SK-N-SH treated with all-trans-retinoic acid at 6 μM for 48 hours (cell line): ENCODE measurements at regions not wholly inside any gene's neighbourhood (a gene's known extent, or its start where the extent isn't known, plus 50 kb on each side); places are given as distances from the start of the nearest gene placed in this dataset.

Source experiments
- PATZ1 ChIP-seq: fragments of 250-450 bp; sonication (Bioruptor Pico); IDR thresholded peaks from 2 replicates; pipeline ENCODE4 v1.8.0; 2020; ENCODE audit warnings: mild to moderate bottlenecking, moderate library complexity, borderline replicate concordance
- TCF4 ChIP-seq: fragments of 250-450 bp; sonication (Bioruptor Pico); IDR thresholded peaks from 2 replicates; pipeline ENCODE4 v1.8.0; 2021; ENCODE audit warnings: mild to moderate bottlenecking, moderate library complexity, borderline replicate concordance
- ZC3H10 ChIP-seq: fragments of 250-450 bp; sonication (Bioruptor Pico); IDR thresholded peaks from 2 replicates; pipeline ENCODE4 v1.5.1; 2021; ENCODE audit warnings: mild to moderate bottlenecking, moderate library complexity

GRCh38 chr15:31476236-31476810 is 149.7 kb downstream of the KLF13 start:
- TF ChIP-seq TCF4 (CRISPR knock-in tag) = no peak
- no peak for TF ChIP-seq PATZ1 (CRISPR knock-in tag)
- no peak for TF ChIP-seq ZC3H10 (CRISPR knock-in tag)
